K562 (cell line): ENCODE measurements at regions not wholly inside any gene's neighbourhood (a gene's known extent, or its start where the extent isn't known, plus 50 kb on each side); places are given as distances from the start of the nearest gene placed in this dataset.

Source experiments
- ATAC-seq: fragments of 200-7000 bp; cut with Tn5 transposase; 3 replicates; pipeline ENCODE4 v1.9.1; 2020; ENCODE audit warnings: moderate library complexity
- BruUV-seq: library from RNA; stranded (reverse); fragments of 400-500 nt; replicated peaks from 2 replicates; lab custom pipeline; 2021; lab: Mats Ljungman, UMichigan
- CTCF ChIA-PET: fragments of 300-600 bp; formaldehyde crosslinking; extraction: SDS; loops from one replicate; lab custom pipeline; 2021; ENCODE audit warnings: low intra/inter-chr PET ratio; lab: Yijun Ruan, JAX
- POLR2A ChIA-PET: fragments of 300-600, 350-650 bp; sonication (Branson Sonifier 250); formaldehyde crosslinking; extraction: SDS; loops from one replicate; lab custom pipeline; 2021; ENCODE audit warnings: antibody characterized with exemption, inconsistent platforms; lab: Yijun Ruan, JAX
- DNase-seq, 4 experiments: peaks; one replicate each; pipeline versions ENCODE4 v3.0.0 to v3.0.0-alpha.2; 2011 to 2018; ENCODE audit warnings: low spot score in 3 of 4, mixed read lengths in 3 of 4; ENCODE audit errors: extremely low read depth in 1 of 4
- FAIRE-seq: peaks from 2 replicates; lab custom pipeline; 2011; peaks lifted over from hg19 to GRCh38; lab: Jason Lieb, UNC
- H2AFZ ChIP-seq: 2 replicates; pipeline ENCODE4 v1.6.0; 2011; ENCODE audit warnings: low read depth, low read length, control low read depth, inconsistent platforms
- H3K27ac ChIP-seq: fragments of 200-600 bp; 3 replicates; pipeline ENCODE4 v1.8.0; 2011; ENCODE audit warnings: low read depth, mild to moderate bottlenecking, control low read depth, inconsistent platforms, low read length, moderate library complexity, mixed read lengths; ENCODE audit errors: extremely low read depth
- H3K27me3 ChIP-seq, 2 experiments: fragments of 300-600 bp in 1 of 2; 2 replicates in 1 of 2; 3 replicates in 1 of 2; pipeline versions ENCODE4 v1.6.0 to v1.8.0; 2011; ENCODE audit warnings: inconsistent platforms in 2 of 2, low read length in 2 of 2, mild to moderate bottlenecking in 1 of 2, mixed read lengths in 1 of 2, moderate library complexity in 1 of 2; ENCODE audit not compliant: control insufficient read depth in 2 of 2, insufficient read depth in 2 of 2
- H3K36me3 ChIP-seq: fragments of 300-600 bp; 3 replicates; pipeline ENCODE4 v1.8.0; 2011; ENCODE audit warnings: mild to moderate bottlenecking, low read length, inconsistent platforms; ENCODE audit not compliant: control insufficient read depth, insufficient read depth
- H3K4me1 ChIP-seq, 2 experiments: fragments of 200-600 bp in 1 of 2; replicated peaks in 1 of 2; 2 replicates in 1 of 2; 3 replicates in 1 of 2; pipeline versions ENCODE4 v1.5.1 to v1.8.0; 2011; ENCODE audit warnings: inconsistent platforms in 2 of 2, low read length in 2 of 2, mild to moderate bottlenecking in 1 of 2, mixed read lengths in 1 of 2, moderate library complexity in 1 of 2; ENCODE audit not compliant: control insufficient read depth in 2 of 2, insufficient read depth in 2 of 2
- H3K4me2 ChIP-seq: 2 replicates; pipeline ENCODE4 v1.6.1; 2011; ENCODE audit warnings: low read length, control low read depth, inconsistent platforms, mixed read lengths; ENCODE audit not compliant: insufficient read depth
- H3K4me3 ChIP-seq: fragments of 200-600 bp; sonication (generic), shearing (Covaris generic); 2 replicates; pipeline ENCODE4 v1.5.1; 2016; ENCODE audit warnings: control low read depth, inconsistent platforms
- H3K79me2 ChIP-seq: fragments of 200-600 bp; 3 replicates; pipeline ENCODE4 v1.8.0; 2011; ENCODE audit warnings: low read length, inconsistent platforms; ENCODE audit not compliant: control insufficient read depth, insufficient read depth
- H3K9ac ChIP-seq, 2 experiments: 2 replicates each; pipeline versions ENCODE4 v1.6.0 to v1.6.1; 2011; ENCODE audit warnings: low read depth in 2 of 2, low read length in 2 of 2, control low read depth in 1 of 2, inconsistent platforms in 1 of 2, mild to moderate bottlenecking in 1 of 2, mixed read lengths in 1 of 2; ENCODE audit not compliant: insufficient read depth in 1 of 2
- H3K9me1 ChIP-seq: one replicate; pipeline ENCODE4 v1.6.0; 2011; ENCODE audit warnings: inconsistent platforms, mild to moderate bottlenecking, low read length, moderate library complexity; ENCODE audit not compliant: control insufficient read depth, insufficient read depth
- H3K9me3 ChIP-seq: replicated peaks from 2 replicates; pipeline ENCODE4 v1.5.1; 2011; ENCODE audit warnings: low read depth, low read length, inconsistent platforms; ENCODE audit not compliant: control insufficient read depth, insufficient read depth
- H4K20me1 ChIP-seq: replicated peaks from 2 replicates; pipeline ENCODE4 v1.6.1; 2011; ENCODE audit warnings: low read length, inconsistent platforms, mixed read lengths; ENCODE audit not compliant: control insufficient read depth, insufficient read depth
- ERF ChIP-seq: fragments of 450-650 bp; formaldehyde crosslinking; IDR thresholded peaks from 2 replicates; pipeline ENCODE4 v1.4.0; 2020; ENCODE audit warnings: mild to moderate bottlenecking, mixed read lengths
- MECOM ChIP-seq: fragments of 250-450 bp; sonication (Bioruptor Pico); IDR thresholded peaks from 2 replicates; pipeline ENCODE4 v1.8.0; 2022; ENCODE audit warnings: inconsistent platforms
- POLR2A ChIP-seq: fragments of 450-650 bp; conservative IDR thresholded peaks from 2 replicates; pipeline ENCODE4 v1.6.1; 2016
- TEAD1 ChIP-seq, 2 experiments: fragments of 450-650 bp in 1 of 2; sonication (generic) in 1 of 2; formaldehyde crosslinking; IDR thresholded peaks; 2 replicates each; pipeline versions ENCODE4 v1.4.0 to v1.8.0; 2020 to 2022; ENCODE audit warnings: mild to moderate bottlenecking in 2 of 2, missing genetic modification reagents in 1 of 2
- XRCC4 ChIP-seq: IDR thresholded peaks from one replicate; pipeline ENCODE4 v1.6.1; 2011; ENCODE audit not compliant: insufficient read depth, insufficient read length; ENCODE audit errors: extremely low read depth
- YY1 ChIP-seq, 3 experiments: IDR thresholded peaks; 2 replicates each; pipeline ENCODE4 v1.6.1; 2011; ENCODE audit warnings: low read length in 2 of 3, mild to moderate bottlenecking in 2 of 3, moderate library complexity in 2 of 3, borderline replicate concordance in 1 of 3, control low read depth in 1 of 3, low read depth in 1 of 3; ENCODE audit not compliant: insufficient read depth in 3 of 3, insufficient replicate concordance in 2 of 3, control insufficient read depth in 1 of 3, insufficient read length in 1 of 3; ENCODE audit errors: extremely low read depth in 1 of 3
- ZBTB11 ChIP-seq, 3 experiments: fragments of 200-800 bp in 1 of 3; fragments of 250-450 bp in 1 of 3; fragments of 450-650 bp in 1 of 3; sonication (Bioruptor Pico) in 1 of 3; sonication (Bioruptor generic) in 1 of 3; formaldehyde crosslinking in 1 of 3; IDR thresholded peaks; 2 replicates each; pipeline versions ENCODE4 v1.6.1 to v1.8.0; 2016 to 2022; ENCODE audit warnings: mild to moderate bottlenecking in 2 of 3, missing genetic modification characterization in 2 of 3, missing compliant biosample characterization in 1 of 3, moderate library complexity in 1 of 3
- WGBS: fragments of 100-300 bp; shearing (Covaris generic); methylation state at CpG from one replicate; pipeline ENCODE4 v1.1.6; 2016; ENCODE audit warnings: low coverage, mixed read lengths; ENCODE audit not compliant: insufficient coverage; ENCODE audit errors: missing lambda C conversion rate; 5-methylcytosine and 5-hydroxymethylcytosine counted together
- in situ Hi-C: fragments of 300-500 bp; cut with MboI; formaldehyde crosslinking; loops from 4 replicates; pipeline ENCODE4 v1.15.0; 2018; ENCODE audit warnings: inconsistent platforms, mixed read lengths
- intact Hi-C: fragments of 100-400 bp; cut with micrococcal nuclease; formaldehyde crosslinking; loops from 2 replicates; pipeline ENCODE4 v1.14.2; 2022

GRCh38 chrY:12348181-12348580 is 352.9 kb upstream of the USP9Y start:
- Histone ChIP-seq H3K4me3 (no peak overlapping the region), H3K27ac (no peak overlapping the region), H3K9me1 (no peaks in the 10 kb centered on the region), H3K4me2 (no peak overlapping the region), H3K9me3 (no peaks in the 10 kb centered on the region), H2AFZ (no peak overlapping the region), H3K79me2 (no peaks in the 10 kb centered on the region), H3K27me3 (no peaks in the 10 kb centered on the region), H3K4me1 (no peaks in the 10 kb centered on the region; a peak in 1 of 5 replicates), H4K20me1 (no peaks in the 10 kb centered on the region), H3K9ac (no peak overlapping the region), H3K36me3 (no peaks in the 10 kb centered on the region)
- no peak for DNase-seq
- FAIRE-seq = no peak
- in situ Hi-C loops (no loop called here), intact Hi-C loops (no loop called here)
- no TSS peak for BruUV-seq
- CTCF ChIA-PET = no interaction called here
- no peak for ATAC-seq
- no peak for TF ChIP-seq ZBTB11 (CRISPR knock-in tag; IDR thresholded peaks at IDR 0.05)
- TF ChIP-seq POLR2A = no peak
- TF ChIP-seq XRCC4 = no peak
- no peak for TF ChIP-seq YY1 (IDR thresholded peaks at IDR 0.05; ENCODE audit: borderline replicate concordance in 1 of 3, control insufficient read depth in 1 of 3, extremely low read depth in 1 of 3, insufficient read depth in 3 of 3, insufficient read length in 1 of 3, insufficient replicate concordance in 2 of 3, low read depth in 1 of 3, low read length in 2 of 3)
- TF ChIP-seq TEAD1 (CRISPR knock-in tag; IDR thresholded peaks at IDR 0.05) = no peak
- TF ChIP-seq ERF (CRISPR knock-in tag) = no peak
- no peak for TF ChIP-seq MECOM
- POLR2A ChIA-PET = no interaction called here
- WGBS = no CpG with 5 or more reads among the region's 2 CpGs
